Activated effector memory CD4-positive, alpha-beta T cell treated with Interleukin-2 at 50 U/mL for 16 hours (primary cell): ENCODE measurements at regions not wholly inside any gene's neighbourhood (a gene's known extent, or its start where the extent isn't known, plus 50 kb on each side); places are given as distances from the start of the nearest gene placed in this dataset.

Experiments
- DNase-seq: peaks from one replicate; pipeline ENCODE4 v3.0.0-alpha.2; 2020

DNA sequence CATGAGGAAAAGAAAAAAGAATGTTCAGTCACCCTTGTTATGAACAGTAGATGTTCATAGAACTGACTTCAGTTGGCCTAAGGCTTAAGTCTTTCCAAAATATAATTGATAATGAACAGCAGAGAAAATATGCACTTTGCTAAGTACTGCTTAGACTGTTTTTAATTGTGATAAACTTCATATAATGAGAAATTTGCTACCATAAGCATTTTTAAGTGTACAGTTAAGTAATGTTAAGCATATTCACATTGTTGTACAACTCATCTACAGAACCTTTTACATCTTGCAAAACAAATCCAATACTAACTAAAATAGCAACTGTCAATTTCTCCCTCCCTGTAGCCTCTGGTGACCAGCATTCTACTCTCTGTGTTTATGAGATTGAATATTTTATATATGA lies 792.2 kb upstream of the LCORL start:
- DNase-seq = no peak

DNA sequence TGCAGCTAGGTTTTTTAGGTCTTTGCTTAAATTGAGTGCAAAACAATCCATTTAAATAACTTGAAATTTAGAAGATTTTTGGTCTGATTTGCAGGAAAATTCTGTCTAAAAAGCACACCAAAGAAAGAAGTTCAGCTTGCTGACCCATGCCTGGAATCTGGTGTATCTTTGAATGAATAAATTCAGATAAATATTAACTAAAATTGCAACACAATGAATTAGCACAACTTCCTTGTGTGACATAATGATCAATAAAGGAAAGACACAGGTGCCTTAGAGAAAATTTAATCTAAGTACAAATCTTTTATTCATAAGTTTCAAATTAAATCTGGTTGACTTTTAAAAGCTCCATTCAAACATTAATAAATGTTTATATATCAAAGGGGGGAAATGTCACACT lies 791.5 kb upstream of the LCORL start:
- DNase-seq = no peak

DNA sequence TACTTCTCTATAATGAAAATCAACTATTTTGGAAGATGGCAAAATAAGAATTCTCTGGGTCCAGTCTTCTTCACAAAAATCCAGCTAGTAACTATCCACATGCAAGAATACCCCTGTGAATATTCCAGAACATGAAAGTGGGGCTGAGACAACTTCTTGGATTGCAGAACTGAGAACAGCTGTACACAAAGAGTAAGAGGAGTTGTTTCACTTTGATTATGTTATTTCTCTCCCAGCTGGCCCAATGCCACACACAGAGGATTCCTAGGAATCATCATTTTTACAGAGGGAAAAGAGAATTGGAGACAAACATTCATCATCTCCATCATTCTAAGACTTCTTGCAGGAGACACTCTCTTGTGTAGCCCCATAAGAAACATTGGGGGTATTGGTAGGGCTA lies 782.2 kb upstream of the LCORL start:
- no peak for DNase-seq

DNA sequence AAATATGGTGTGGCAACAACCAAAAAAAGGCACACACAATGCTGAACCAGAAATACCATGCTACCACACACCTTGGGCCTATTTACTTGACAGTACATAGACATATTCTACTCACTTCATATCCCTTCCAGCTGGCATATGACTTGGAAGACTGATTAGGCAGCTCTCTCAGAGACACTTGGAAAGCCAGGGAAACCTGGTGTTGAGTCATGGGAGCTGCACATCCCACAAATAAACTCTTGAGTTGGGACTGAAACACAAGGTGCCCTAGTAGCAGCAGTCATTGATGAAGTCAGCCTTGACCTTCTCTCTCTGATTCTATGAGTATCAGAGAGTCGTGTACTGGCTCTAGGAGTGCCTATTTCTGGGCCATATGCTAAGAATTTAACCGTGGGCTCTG lies 776.6 kb upstream of the LCORL start:
- no peak for DNase-seq

DNA sequence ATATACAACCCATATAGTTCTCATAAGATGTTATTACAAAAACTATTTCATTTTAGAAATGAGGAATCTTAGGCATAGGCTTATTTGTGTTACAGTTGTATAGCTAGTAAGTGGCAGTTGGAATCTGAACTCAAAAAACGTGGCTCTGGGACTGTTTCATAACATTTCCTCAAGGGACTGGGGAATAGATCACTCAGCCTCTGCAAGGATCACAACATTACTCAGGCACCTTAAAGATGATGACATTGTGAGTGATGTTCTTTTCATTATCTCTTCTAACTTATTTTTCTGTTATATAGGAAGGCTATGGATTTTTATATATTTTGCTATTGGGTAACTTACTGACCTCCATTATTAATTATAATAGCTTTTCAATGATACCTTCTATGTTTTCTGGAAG lies 774.2 kb upstream of the LCORL start:
- DNase-seq = no peak

DNA sequence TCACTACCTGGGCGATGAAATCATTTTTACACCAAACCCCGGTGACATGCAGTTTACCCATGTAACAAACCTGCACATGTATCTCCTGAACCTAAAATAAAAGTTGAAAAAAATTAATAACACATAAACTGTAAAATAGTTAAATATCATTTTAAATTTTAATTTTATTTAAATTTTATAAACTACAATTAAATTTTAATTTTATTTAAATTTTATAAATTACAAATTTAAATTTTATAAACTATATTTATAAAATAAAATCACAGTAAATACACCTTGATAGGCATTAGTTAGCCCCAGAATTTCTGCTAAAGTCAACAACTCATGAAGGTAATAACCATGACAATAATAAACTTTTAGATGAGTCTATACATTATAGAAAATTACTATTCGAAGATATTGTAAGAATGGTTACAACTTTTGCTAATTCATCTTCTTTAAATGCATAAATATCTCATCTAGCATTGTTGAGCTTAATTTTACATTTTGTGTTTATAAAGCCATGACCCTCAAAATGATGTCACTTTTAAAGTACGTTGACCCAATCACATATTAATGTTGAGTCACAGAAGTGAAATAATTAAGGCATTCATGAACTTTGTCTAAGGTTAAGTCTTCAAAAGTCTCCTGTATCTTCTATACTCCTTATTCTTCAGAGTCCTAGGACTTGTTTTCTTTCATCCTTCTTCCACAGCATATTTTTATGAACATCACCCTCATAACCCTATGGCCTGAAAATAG lies 755.8 kb upstream of the LCORL start:
- no peak for DNase-seq

DNA sequence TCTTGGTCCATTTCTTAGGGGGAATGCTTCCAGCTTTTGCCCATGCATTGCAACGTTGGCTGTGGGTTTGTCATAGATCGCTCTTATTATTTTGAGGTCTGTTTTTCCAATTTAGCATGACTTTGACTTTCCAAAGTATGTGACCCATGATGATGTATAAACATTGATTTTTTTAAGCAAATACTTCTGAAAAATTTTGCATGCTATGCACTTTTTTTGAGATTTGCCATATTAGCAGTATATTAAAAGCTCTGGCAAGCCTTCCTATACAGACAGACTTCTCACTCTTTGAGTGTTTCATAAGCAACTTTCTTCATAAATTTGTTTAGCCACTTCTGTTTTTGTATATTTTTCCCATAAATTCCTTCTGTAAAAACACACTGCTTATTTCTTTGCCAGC lies 746.4 kb upstream of the LCORL start:
- no peak for DNase-seq

DNA sequence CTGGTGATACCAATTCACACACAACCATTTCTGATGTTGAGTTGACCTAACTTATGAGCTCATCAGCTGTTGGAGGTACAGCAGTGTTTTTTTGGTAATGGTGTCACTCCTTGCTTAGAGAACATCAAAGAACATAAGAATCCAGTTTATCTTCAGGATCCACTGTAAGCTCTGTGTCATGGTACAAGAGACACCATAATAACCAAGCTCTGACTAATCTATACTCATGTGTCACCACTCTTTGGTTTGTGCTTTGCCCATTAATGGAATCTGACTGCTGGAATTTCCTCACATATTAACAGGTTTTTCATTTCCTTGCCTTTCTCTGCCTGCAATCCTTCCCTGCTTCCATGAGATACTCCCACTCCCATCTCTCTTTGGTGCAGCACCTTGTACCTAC lies 735.1 kb upstream of the LCORL start:
- no peak for DNase-seq

DNA sequence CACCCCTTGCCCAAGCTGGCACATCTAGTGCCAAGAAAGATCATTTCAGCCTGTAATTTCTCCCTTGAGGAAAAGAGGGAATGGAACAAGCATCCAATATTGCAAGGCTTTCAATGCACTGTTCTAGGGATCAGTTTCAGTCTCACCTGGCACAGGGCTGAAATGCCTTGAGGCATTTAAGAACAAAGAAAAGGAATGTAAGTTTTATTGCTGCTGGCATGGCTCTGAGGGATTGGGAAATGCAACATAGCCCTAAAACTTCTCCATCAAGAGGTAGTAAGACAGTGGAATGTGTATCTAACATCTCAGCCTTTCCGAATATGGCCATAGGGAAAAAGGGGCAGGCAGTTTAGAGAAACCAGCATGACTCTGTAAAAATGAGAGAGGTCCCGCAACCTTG lies 732.6 kb upstream of the LCORL start:
- DNase-seq = no peak

DNA sequence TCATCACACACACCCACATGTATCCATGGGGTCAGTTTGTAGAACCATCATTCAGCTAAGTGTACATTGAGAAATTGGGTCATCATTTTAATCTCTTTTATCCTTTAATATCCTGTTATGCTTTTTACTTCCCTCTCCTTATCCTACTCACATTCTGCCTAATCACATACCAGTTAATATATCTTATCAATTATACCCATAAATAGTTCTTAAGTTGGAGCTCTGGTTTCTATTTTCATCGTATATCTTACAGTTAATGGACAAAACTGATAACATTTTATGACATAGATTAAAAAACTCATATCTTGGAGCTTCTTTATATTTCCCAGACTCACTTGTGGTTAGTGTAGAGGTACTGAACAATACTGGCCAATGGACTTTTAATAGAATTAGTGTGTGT lies 729.5 kb upstream of the LCORL start:
- no peak for DNase-seq

DNA sequence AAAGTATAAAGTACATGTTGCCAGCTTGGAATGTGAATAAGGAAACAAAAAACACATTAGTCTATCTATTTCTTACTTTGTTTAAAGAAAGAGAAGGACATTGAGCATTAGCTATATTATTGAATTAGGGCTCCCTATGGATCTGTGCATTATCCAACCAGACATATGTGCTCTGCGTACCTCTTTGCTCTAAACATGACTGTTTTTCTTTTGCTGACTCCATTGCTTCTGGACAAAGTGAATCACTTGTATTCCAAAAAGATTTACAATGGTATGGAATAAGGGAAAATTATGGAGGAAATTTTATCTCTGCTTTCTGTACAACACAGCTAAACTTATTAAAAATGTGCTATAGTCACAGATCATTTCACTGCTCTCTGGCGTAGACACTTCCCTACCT lies 727.8 kb upstream of the LCORL start:
- no peak for DNase-seq

DNA sequence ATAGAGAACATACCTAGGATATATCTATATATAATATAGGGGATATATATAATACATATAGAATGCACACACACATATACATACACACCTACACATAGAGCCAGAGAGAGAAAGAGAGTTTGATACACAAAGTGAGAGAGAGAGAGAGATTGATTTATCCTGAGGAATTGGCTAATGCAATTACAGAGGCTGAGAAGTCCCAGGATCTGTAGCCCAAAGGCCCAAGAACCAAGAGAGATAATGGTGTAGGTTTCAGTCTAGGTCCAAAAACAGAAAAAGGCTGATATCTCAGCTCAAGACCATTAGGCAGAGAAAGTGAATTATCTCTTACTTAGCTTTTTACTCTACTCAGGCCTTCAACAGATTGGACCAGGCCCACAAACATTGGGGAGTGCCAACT lies 715.0 kb upstream of the LCORL start:
- DNase-seq = no peak

DNA sequence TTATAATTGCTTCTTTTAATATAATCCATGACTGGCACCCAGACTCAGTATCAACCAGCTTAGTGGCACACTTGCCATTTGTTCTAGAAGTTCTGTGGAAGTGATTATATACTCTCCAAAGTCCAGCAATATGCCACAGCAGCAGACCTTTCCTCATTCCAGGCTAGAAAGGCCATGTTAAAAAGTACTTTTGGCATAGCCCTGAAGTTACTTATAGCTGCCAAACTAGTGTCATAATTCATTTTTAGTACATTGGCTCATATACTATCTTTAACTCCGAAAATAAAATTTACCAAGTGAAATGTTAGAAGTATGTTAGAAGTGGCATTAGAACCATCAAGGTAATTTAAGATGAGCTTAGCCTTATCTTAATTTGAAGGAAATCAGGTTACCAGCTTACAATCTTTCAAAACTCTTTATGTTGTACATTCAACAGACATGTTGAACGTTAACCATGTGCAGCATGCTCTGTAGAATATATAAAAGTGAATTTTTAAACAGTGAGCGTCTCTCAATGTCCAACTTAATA lies 714.2 kb upstream of the LCORL start:
- no peak for DNase-seq

DNA sequence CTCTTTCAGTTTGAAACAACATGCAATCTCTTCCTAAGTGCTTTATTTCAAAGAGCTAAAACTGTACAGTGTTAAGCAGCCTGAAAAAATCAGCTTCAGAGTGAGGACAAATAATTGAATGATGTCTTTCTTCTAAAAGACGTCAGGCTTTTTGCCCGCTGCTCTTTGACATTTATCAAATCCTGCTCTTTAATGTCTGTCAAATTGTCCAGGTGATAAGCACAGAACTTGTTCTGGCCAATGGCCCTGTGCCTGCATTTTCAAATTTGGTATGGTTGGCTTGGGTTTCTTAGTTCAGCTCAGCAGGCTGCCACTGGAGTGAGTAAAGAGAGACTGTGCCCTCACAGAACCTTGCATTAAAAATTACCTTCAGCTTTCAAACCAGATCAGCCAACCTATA lies 712.9 kb upstream of the LCORL start:
- DNase-seq = no peak

DNA sequence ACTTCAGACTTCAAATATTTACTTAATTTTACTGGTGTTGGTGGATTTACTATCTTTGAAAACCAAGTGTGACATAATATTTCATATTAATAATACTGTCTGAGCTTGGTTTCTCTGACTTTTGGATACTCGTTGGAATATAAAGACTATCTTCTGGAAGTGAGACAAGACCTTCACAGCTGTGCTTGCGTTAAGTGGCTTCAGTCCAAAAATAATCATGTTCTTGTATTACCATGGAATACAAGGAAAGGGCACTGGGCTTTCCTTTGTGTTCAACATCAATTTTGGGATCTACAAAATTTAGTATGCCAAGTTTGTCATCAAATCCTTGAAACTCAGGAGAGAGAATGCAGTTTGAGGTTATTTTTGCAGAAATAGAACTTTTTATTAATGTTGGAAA lies 712.4 kb upstream of the LCORL start:
- DNase-seq = no peak

DNA sequence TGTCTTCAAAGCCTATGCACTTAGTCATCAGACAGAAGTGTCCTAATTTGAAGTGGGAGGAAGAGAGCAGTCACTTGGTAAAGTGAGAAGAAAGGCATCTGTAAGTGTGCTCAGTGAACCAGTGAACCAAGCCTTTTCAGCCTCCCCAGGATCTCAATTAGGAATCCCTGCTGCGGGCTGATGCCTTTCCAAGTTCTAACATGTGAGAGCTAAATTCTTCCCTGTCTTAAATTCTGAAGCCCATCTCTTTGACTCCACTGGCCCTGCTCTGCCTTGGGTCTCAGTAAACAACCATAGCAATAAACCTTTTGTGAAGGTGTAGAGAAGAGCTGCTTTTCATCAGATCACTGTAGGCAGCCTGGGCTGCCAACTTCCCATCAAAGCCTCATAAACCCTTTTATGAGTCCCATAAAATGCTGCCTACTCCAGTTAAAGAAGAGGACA lies 701.2 kb upstream of the LCORL start:
- no peak for DNase-seq

DNA sequence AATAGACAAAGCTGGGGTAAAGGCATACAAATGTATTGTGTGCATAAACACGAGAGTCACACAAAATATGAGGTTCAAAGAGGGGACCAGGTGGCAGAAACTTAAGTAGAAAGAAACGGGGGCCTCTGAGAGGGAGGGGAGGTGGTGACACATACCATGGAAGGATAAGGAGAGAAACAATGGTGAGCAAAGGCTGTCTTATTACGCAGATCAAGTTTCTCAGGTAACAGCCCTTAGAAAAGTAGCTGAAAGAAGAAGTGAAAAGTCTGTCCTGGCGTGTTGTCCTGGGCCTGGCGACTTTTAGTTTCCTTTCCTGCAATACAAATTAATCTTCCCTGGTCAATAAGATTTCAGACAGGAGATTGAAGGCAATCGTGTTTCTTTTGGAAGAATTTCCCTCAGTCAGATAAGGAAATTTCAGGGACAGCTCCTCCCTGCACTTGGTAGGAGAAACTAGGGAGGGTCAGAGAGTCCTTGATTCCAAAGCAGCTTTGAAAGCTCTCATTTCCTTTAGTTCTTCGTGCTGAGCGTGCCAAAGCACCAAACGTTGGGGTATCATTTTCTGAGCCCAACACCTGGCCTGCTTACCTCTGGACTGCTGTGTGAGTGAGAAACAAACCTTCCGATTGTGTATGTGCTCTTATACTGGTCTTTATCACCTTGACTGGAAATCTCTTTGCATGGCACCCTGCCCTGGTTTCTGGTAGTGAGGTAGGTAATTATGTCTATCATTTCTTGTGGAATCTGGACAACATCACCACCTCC lies 676.7 kb upstream of the LCORL start:
- no peak for DNase-seq

DNA sequence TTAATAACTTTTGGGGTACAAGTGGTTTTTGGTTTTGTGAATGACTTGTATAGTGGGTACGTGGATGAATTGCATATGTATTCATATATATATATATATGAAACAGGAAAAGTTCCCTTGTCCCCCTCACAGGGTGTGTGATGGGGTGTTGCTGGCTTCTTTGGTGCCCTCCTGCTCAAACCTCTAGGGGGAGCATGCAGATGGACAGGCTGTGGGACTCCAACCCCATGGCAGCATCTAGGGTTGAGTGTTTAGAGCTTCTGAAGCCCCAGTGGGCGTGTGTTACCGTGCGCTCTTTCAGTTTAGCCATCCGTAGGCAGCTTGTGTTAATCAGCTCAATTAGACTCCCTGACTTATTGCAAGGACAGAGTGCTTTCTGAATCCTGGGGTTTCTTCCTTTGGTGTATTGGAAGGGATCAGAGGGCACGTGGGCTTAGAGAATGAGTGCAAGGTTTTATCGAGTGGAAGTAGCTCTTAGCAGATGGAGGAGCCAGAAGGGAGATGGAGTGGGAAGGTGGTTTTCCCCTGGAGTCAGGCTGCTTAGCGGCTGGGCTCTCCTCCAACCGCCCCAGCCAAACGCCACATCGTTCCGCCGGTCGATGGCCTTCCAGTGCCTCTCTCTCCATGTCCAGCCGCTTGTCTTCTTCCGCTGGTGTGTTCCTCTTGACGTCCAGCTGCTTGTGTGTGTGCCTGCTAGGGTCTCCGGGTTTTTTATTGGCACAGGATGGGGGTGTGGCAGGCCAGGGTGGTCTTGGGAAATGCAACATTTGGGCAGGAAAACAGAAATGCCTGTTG lies 674.4 kb upstream of the LCORL start:
- DNase-seq = no peak

DNA sequence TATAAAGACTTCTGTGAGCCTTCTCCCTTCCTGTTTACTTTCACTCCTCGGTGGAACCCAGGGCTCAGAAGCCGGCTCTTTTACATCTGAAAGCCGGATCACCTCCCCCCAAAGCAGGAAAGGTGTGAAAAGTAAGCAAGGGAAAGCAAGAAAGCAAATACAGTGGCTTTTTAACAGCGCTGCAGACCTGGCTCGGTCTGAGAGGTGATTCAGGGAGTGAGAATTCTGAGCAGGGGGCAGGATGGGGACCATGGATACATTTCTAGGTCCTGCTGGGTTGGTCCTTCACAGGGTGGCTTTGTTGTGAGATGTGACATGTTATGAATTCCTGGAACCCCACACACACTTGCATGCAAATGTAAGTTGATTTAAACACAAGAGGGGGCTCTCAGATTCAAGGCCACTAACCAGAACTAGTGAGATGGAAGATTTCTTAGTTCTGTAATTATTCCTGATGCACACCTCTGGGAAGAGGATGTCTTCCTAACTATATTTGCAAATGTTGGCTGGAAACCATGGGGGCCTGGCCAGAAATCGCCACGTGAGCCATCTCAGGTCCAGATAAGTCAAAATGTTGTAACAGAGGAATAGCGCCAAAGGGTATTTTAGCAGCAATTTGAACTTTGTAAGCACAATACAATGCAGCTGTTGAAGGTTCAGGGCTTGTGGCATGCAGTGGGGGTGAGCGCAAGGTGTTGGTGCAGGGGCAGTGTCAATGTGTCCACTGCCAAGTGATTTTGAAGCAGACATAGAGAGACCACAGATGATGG lies 670.1 kb upstream of the LCORL start:
- DNase-seq = no peak

DNA sequence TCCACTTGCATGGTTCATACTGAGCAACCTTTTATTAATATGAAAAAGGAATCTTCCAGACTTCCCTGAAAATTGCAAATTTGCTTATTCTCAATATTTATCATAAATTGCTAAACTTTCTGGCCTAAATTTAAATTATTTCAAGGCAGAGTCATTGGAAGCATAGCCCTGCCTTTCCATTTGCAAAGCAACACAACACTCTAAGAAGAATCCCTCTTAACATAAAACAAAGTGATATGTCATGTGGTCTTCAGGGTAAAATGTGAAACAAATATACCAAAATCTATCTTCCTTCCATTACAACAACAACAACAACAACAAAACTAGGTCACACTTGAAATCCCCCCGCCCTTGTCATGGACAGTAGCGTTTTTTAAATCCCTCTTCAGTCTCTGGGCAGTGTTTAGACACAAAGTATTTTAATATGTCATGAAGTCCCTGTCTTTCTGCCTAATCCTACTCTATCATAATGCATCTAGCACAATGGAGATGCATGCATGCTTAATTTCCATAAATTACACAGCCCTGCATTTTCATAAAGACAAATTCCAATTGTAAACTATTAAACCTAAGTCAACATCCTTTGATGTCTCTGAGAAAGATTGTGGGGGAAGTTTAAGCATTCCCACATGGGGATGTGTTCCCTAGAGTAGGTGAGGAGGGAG lies 668.9 kb upstream of the LCORL start:
- DNase-seq = no peak

DNA sequence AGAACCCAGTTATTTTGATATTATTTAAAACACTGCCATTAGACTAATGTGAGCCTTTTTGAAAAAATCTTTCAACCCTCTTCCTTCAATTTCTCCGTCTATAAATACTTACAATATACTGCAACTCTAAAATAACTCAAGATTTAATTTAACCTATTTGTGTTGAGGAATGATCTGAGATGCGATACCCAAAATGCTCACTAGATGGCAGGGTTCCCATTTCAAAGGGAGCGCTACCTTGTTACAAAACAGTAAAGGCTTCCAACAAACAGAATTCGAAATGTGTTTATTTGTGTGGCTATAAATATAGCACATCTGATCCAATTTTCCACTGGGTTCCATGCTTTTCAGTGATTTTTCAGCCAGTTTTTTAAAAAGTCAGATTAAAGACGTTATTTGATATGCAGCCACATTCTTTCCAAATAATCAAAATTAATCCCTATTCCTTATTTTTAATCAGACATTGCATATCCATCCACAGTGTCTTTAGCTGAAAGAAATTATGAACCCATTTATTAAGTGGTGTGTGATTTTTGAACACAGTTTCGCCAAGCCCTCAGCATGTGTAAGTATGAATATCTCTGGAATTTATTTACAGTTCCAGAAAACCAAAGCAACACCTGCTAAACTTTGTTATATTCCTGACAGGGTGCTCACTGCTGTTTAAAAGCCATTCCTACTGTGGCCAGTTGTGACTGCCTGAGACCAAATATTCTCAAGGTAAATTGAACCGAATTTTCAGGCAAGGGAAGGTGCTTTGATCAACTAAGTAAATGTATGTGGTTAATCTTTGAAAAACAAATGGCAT lies 668.0 kb upstream of the LCORL start:
- DNase-seq = no peak
